Panc1 (cell line): ENCODE measurements at regions not wholly inside any gene's neighbourhood (a gene's known extent, or its start where the extent isn't known, plus 50 kb on each side); places are given as distances from the start of the nearest gene placed in this dataset.
A peak's percentile ranks its signal among the peaks of the same experiment; 100 is the strongest.

Experiments used
- ATAC-seq: fragments of 200-7000 bp; cut with Tn5 transposase; 2 replicates; pipeline ENCODE4 v1.9.1; 2020; ENCODE audit warnings: mild to moderate bottlenecking, moderate library complexity
- BruUV-seq: library from RNA; stranded (reverse); fragments of 400-500 nt; replicated peaks from 2 replicates; lab custom pipeline; 2021; lab: Mats Ljungman, UMichigan
- CTCF ChIA-PET: fragments of 300-600 bp; sonication (Branson Sonifier 250); formaldehyde crosslinking; loops from one replicate; lab custom pipeline; 2022; ENCODE audit warnings: antibody characterized with exemption; lab: Charles Lee
- POLR2A ChIA-PET: fragments of 300-600 bp; sonication (Branson Sonifier 250); formaldehyde crosslinking; loops from one replicate; lab custom pipeline; 2022; ENCODE audit warnings: antibody characterized with exemption; lab: Charles Lee
- DNase-seq: peaks from one replicate; pipeline ENCODE4 v3.0.0-alpha.2; 2010; ENCODE audit warnings: low read depth, low spot score
- H3K27ac ChIP-seq: 2 replicates; pipeline ENCODE4 v1.5.1; 2011; ENCODE audit warnings: mild to moderate bottlenecking, low read length, inconsistent platforms
- H3K27me3 ChIP-seq: fragments of 200-500 bp; sonication (Bioruptor generic); 2 replicates; pipeline ENCODE4 v1.6.0; 2014; ENCODE audit warnings: low read length, inconsistent platforms; ENCODE audit not compliant: control insufficient read depth, insufficient read depth
- H3K36me3 ChIP-seq: fragments of 200-500 bp; sonication (Bioruptor generic); 2 replicates; pipeline ENCODE4 v1.5.1; 2014; ENCODE audit warnings: inconsistent platforms, mild to moderate bottlenecking, low read length, moderate library complexity; ENCODE audit not compliant: control insufficient read depth, insufficient read depth
- H3K4me1 ChIP-seq: 2 replicates; pipeline ENCODE4 v1.5.1; 2011; ENCODE audit warnings: inconsistent platforms, mild to moderate bottlenecking, low read length, moderate library complexity; ENCODE audit not compliant: control insufficient read depth, insufficient read depth
- H3K4me3 ChIP-seq, 2 experiments: 2 replicates each; pipeline ENCODE4 v1.5.1; 2011 to 2012; ENCODE audit warnings: low read depth in 2 of 2, low read length in 2 of 2, mild to moderate bottlenecking in 2 of 2, inconsistent platforms in 1 of 2, moderate library complexity in 1 of 2
- H3K9me3 ChIP-seq: fragments of 200-500 bp; sonication (Bioruptor generic); 2 replicates; pipeline ENCODE4 v1.5.1; 2014; ENCODE audit warnings: low read depth, mild to moderate bottlenecking, inconsistent platforms, low read length, moderate library complexity; ENCODE audit not compliant: control insufficient read depth, insufficient read depth
- POLR2AphosphoS5 ChIP-seq: IDR thresholded peaks from 2 replicates; pipeline ENCODE4 v1.6.1; 2012; ENCODE audit warnings: mild to moderate bottlenecking, low read depth, low read length, moderate library complexity
- SIN3A ChIP-seq: IDR thresholded peaks from 2 replicates; pipeline ENCODE4 v1.6.1; 2012; ENCODE audit warnings: low read depth, mild to moderate bottlenecking, low read length, moderate library complexity, borderline replicate concordance; ENCODE audit not compliant: insufficient read depth
- TCF7L2 ChIP-seq: IDR thresholded peaks from 2 replicates; pipeline ENCODE4 v1.6.1; 2011; ENCODE audit warnings: mild to moderate bottlenecking, low read depth, low read length, inconsistent platforms
- in situ Hi-C: cut with HindIII; loops from 2 replicates; pipeline ENCODE4 v1.10.0; 2016; ENCODE audit warnings: low sequenced_read_pairs, low pct_unique_long_range_greater_than_20kb
- intact Hi-C: fragments of 100-400 bp; cut with micrococcal nuclease; formaldehyde crosslinking; loops from one replicate; pipeline ENCODE4 v1.10.0; 2022; ENCODE audit not compliant: unreplicated experiment
- TF ChIP-seq, protein P1 (sequence below), 2 experiments: IDR thresholded peaks; 2 replicates each; pipeline ENCODE4 v1.6.1; 2011 to 2012; ENCODE audit warnings: low read depth in 2 of 2, control low read depth in 1 of 2, low read length in 1 of 2, mild to moderate bottlenecking in 1 of 2, moderate library complexity in 1 of 2; ENCODE audit not compliant: insufficient read depth in 1 of 2
- TF ChIP-seq, protein P2 (sequence below): fragments of 450-650 bp; IDR thresholded peaks from 2 replicates; pipeline ENCODE4 v1.5.1; 2017; ENCODE audit warnings: mild to moderate bottlenecking

DNA sequence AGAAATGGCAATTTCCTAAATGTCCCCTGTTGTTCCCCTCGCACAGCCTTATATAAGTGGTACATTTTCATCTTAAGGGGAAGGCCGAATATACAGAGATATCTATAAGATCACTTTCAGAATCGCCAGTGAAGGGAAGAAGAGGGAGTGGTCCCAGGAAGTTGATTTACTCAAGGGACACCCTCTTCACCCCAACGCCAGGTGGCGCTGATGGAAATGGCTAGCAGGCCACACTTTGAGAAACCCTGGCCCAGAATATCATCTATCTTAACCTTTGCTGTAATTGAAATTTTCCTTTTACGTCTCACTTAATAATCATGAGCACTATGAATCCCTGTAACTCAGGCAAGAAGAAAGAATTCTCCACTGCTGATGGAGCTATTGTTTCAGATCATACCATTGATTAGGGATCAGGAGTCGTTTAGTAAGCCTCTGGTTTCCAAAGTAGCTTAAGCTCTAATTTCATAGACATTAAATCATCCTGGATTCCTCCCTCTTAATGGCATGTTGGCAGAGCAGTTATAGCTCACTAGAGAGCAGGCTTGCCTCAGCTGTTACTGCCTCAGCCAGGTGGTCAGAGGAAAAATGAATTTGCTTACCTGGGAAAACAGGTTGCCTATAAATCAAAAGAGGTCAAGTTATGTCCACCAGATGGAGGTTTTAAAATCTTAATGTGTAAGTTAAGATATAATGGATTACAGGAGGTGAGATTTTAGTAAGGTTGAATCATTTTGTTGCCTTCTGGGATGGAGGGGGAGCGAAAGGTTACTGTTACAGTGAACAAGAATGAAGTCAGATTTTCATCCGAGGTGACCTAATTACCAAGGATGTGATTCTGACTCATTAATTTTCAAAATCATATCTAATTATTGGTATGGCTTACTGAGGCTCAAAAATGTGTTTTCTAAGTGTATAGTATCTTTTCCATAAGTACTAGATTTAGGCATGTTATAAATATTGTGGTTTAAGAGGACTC is 941.2 kb upstream of the TENM3 start:
- H3K4me3 ChIP-seq = no peak overlapping the region
- no peak overlapping the region for H3K27ac ChIP-seq
- no TSS peak for BruUV-seq
- no peaks in the 10 kb centered on the region for H3K9me3 ChIP-seq
- TF ChIP-seq, protein P1, sequence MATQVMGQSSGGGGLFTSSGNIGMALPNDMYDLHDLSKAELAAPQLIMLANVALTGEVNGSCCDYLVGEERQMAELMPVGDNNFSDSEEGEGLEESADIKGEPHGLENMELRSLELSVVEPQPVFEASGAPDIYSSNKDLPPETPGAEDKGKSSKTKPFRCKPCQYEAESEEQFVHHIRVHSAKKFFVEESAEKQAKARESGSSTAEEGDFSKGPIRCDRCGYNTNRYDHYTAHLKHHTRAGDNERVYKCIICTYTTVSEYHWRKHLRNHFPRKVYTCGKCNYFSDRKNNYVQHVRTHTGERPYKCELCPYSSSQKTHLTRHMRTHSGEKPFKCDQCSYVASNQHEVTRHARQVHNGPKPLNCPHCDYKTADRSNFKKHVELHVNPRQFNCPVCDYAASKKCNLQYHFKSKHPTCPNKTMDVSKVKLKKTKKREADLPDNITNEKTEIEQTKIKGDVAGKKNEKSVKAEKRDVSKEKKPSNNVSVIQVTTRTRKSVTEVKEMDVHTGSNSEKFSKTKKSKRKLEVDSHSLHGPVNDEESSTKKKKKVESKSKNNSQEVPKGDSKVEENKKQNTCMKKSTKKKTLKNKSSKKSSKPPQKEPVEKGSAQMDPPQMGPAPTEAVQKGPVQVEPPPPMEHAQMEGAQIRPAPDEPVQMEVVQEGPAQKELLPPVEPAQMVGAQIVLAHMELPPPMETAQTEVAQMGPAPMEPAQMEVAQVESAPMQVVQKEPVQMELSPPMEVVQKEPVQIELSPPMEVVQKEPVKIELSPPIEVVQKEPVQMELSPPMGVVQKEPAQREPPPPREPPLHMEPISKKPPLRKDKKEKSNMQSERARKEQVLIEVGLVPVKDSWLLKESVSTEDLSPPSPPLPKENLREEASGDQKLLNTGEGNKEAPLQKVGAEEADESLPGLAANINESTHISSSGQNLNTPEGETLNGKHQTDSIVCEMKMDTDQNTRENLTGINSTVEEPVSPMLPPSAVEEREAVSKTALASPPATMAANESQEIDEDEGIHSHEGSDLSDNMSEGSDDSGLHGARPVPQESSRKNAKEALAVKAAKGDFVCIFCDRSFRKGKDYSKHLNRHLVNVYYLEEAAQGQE (IDR thresholded peaks at IDR 0.05; ENCODE audit: insufficient read depth in 1 of 2, low read depth in 2 of 2, low read length in 1 of 2) = no peak
- TF ChIP-seq POLR2AphosphoS5 (no peak), TCF7L2 (no peak), SIN3A (no peak)
- TF ChIP-seq, protein P2, sequence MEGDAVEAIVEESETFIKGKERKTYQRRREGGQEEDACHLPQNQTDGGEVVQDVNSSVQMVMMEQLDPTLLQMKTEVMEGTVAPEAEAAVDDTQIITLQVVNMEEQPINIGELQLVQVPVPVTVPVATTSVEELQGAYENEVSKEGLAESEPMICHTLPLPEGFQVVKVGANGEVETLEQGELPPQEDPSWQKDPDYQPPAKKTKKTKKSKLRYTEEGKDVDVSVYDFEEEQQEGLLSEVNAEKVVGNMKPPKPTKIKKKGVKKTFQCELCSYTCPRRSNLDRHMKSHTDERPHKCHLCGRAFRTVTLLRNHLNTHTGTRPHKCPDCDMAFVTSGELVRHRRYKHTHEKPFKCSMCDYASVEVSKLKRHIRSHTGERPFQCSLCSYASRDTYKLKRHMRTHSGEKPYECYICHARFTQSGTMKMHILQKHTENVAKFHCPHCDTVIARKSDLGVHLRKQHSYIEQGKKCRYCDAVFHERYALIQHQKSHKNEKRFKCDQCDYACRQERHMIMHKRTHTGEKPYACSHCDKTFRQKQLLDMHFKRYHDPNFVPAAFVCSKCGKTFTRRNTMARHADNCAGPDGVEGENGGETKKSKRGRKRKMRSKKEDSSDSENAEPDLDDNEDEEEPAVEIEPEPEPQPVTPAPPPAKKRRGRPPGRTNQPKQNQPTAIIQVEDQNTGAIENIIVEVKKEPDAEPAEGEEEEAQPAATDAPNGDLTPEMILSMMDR = peak; percentile 58
- H3K27me3 ChIP-seq = no peaks in the 10 kb centered on the region
- in situ Hi-C loops = no loop called here
- no peaks in the 10 kb centered on the region for H3K36me3 ChIP-seq
- ChIA-PET CTCF (interaction anchor here (0.6 kb wide), 1 partner anchor 66 kb away, joined by 4 read pairs; no protein-coding TSS in a partner anchor), POLR2A (no interaction called here)
- intact Hi-C loops = loop anchor here (2.0 kb wide), 1 partner anchor 227 kb away; no protein-coding TSS in a partner anchor
- no peak; the same call in 1 of the 2 replicates for ATAC-seq
- DNase-seq = peak; percentile 10
- no peaks in the 10 kb centered on the region for H3K4me1 ChIP-seq

DNA sequence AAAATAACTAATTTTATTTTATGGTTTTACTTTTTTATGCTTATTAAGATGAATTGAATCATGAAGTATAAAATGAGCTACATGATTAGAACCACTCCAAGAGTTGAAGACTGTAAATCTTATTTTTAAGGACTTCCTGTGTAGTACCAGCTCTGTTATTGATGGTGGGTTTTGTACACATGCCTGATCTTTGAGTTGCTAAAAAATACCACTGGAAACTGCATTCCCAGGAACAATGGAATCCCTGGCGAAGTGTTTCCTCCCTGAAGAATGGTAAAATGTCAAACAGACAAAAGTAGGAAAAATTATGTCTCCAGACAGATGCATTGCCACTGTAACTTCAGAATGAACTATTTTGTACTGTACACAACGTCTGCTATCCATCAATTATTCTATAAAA is 935.4 kb upstream of the TENM3 start:
- Histone ChIP-seq H3K9me3 (no peaks in the 10 kb centered on the region), H3K36me3 (no peaks in the 10 kb centered on the region), H3K27ac (no peak overlapping the region), H3K4me1 (no peaks in the 10 kb centered on the region), H3K27me3 (no peaks in the 10 kb centered on the region), H3K4me3 (no peak overlapping the region)
- TF ChIP-seq TCF7L2 = no peak
- no peak for TF ChIP-seq POLR2AphosphoS5
- TF ChIP-seq SIN3A = no peak
- TF ChIP-seq, protein P1 (IDR thresholded peaks at IDR 0.05; ENCODE audit: insufficient read depth in 1 of 2, low read depth in 2 of 2, low read length in 1 of 2) = no peak
- TF ChIP-seq, protein P2 = no peak
- intact Hi-C loops = no loop called here
- ChIA-PET POLR2A (no interaction called here), CTCF (interaction anchor here (0.7 kb wide), 1 partner anchor 86 kb away, joined by 5 read pairs; no protein-coding TSS in a partner anchor)
- in situ Hi-C loops = no loop called here
- ATAC-seq = no peak
- no TSS peak for BruUV-seq
- no peak for DNase-seq
